ENCODE measurements at regions not wholly inside any gene's neighbourhood (a gene's known extent, or its start where the extent isn't known, plus 50 kb on each side); places are given as distances from the start of the nearest gene placed in this dataset.
A peak's percentile ranks its signal among the peaks of the same experiment; 100 is the strongest.

DNA sequence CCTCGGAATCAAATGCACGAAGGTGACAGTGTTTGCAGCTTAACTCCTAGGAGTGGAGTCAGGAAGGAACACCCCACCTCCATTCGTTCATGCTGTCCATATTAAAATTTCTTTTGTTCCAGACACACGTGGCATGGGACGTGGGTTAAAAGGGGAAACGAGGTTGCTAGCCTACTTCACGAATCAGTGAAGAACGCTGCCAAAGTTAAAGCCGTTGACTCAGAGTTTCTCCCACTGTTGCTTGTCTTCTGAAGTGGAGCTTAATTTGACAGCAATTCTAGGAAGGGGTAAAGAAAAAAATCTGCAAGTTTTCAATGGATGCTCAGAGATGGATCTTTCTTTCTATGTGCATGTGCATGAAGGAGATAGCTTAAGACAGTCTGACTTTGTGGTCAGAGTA is 499.1 kb downstream of the CD83 start:
- no peak for DNase-seq

DNA sequence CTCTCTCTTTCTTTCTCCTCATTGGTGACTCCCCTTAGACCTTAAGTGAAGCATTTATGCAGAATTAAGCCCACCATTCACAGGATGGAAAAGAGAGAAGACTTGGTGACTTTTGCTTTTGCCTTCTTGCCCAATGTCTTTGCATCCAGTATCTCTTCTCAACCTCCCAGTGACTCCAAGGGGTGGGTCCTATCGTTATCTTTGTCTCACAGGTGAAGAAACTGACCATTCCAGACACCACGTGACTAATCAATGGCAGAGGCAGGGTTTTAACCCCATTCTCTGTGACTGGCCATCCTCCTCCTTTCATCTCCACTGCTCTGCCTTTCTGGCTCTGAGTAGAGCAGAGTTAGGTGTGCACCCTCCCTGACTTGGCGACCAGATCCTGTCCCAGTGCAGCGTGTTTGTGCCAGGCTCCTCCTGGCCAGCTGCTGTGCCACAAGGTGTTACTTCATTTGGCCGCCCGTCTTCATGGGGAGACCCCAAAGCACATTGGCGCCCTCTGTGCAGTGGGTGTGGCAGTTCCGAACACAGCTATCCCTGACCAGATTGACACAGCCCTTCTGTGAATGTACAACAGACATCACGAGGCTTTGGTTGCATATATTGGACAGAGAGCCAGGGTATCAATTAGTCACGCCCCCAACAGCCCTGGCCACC is 501.3 kb downstream of the CD83 start:
- DNase-seq: no peak

- DNase-seq: no peak
Measured at GRCh38 chr6:14619419-14619781, 501.8 kb downstream of the CD83 start.

DNA sequence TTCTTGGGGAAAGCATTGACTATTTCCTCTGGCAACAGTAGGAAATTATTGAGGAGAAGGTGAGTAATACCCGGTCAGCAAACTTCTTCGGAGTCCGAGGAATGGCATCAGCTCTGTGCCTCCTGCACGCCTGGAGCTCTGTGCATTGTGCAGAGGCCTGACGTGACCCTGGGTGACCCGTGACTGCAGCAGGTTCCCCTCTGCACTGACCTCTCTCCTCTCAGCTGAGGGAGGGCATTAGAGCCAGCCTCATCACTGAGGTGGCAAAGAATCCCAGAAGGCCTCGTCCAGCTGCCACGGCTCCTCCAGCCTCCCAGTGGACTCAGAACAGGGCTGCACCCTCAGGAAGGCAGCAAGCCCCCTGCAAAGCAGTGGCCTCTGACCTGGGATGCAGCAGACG is 502.9 kb downstream of the CD83 start:
- DNase-seq: no peak

GRCh38 chr6:14621518-14621917 is 503.9 kb downstream of the CD83 start:
- no peak for DNase-seq

GRCh38 chr6:14622085-14622484 is 504.5 kb downstream of the CD83 start:
- no peak for DNase-seq

GRCh38 chr6:14622909-14623505 is 505.4 kb downstream of the CD83 start:
- DNase-seq: no peak

GRCh38 chr6:14625173-14625895 is 507.8 kb downstream of the CD83 start:
- no peak for DNase-seq

DNA sequence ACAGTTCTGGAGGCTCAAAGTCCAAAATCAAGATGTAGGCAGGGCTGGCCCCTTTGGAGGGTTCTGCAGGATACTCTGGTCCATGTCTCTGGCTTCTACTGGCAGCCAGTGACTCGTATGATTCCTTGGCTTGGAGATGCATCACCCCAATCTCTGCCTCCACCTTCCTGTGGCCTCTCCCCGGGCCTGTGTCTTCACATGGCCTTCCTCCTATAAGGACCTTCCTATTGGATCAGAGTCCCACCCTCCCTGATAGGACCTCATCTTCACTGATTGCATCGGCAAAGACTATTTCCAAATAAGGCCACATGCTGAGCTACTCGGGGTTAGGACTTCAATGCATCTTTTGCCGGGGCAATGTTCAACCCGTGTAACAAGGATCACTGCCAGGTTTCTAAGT is 509.0 kb downstream of the CD83 start:
- DNase-seq: peak; percentile 16

DNA sequence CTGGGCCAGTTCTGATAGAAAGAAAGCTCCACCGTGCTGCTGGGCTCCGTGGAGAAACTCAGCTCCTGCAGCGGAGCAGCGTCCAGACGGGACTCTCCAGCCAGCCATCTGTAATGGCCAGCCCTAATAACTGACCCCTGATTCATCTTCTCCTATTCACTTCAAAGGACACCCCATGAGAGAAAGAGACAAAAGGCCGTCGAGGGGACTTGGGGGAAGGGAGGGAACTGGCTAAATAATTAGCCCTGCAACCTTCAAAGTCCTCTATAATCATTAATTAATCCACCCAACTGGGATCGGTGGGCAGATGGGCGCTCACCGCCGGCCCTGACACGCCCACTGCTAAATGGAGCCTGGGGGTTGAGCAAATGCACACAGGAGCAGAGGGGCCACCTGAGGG is 512.4 kb downstream of the CD83 start:
- DNase-seq: no peak

DNA sequence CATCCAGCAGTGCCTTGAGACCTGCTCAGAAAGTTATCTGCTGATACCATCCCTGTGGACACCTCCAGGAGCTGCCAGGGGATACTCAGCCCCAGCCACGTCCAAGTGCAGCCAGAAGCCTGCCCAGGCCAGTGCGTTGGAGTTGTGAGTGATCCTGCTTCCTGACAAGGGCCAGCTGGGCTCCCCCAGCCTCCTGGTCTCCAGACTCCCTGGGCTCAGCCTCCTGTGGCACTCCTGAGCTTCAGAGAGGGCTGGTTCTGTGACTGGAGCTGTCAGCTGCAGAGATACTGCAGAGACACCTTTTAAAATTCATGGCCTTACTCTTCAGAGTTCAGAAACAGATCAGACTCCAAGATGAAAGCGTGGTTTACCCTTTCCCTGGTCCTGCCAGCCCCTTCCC is 515.9 kb downstream of the CD83 start:
- DNase-seq: no peak

GRCh38 chr6:14634072-14634471 is 516.5 kb downstream of the CD83 start:
- no peak for DNase-seq

DNA sequence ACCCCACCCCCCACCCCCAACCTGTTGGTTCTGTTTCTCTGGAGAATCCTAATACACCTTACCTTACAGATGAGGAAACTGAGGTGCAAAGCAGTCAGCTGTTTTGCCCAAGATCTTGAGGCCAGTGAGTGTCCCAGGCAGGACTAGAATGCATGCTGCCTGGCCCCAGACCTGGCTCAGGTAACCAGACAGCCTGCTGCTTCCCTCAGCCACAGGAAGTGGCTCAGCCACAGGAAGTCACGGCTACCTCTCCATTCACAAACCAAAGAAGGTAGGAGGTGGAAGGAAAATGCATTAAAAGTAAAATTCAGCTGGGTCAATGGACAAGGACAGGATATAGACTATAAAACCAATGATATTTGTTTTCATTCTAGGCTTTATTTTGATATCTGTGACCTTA is 517.6 kb downstream of the CD83 start:
- no peak for DNase-seq

GRCh38 chr6:14635934-14636591 is 518.5 kb downstream of the CD83 start:
- DNase-seq: no peak

GRCh38 chr6:14638435-14638905 is 520.9 kb downstream of the CD83 start:
- DNase-seq: no peak

GRCh38 chr6:14638906-14639761 is 521.6 kb downstream of the CD83 start:
- peak; percentile 34 for DNase-seq

GRCh38 chr6:14639983-14640599 is 522.5 kb downstream of the CD83 start:
- DNase-seq: no peak

DNA sequence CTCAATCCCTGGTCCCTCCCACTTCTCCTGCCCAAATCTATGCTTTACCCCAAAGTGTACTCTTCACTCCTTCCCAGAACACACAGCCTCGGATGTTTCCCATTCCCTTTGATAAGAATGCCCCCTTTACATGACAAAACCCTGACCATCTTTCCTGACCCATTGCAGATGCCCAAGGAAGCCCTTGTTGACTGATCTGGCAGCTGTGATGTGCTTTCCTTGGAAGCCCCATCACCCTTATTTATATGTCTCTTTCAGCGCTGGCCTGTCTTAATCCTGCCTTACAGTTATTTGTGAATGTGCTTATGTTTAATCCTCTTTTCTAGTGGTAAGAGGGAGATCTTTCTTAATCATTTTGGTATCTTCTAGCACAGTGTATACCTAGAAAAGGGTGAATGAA is 523.1 kb downstream of the CD83 start:
- no peak for DNase-seq

DNA sequence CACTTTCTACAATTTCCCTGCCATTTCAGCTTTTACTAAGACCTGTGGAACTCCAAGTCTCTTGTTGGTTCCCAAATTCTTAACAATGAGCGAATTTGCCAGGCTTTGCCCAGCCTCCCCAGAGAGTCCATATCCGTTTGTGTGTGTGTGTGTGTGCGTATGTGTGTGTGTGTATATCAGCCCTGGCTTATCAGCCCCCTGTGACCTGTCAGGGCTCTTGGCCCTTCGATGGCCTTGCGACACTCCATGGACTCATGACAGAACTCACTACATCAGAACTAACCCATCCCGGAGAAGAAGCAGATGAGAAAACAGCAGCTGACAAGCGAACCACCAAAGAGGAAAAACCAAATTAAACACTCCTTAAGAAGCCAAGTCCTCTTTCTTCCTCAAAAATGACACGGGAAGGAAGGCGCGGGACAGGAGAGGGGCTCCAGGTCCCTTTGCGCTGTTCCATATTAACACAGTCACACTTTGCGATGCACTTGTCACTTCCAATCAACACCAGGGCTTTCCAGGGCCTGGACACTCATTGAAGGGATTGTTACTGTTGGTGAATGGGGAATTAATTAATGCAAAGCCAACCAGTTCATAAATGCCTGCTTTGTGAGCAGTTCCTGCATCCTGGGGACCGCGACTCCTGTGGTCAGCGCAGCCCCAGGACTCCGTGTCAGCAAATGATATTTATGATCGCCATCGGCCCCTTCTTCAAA is 524.0 kb downstream of the CD83 start:
- DNase-seq: no peak

- DNase-seq: no peak
Measured at GRCh38 chr6:14642136-14642505, 524.5 kb downstream of the CD83 start.

DNA sequence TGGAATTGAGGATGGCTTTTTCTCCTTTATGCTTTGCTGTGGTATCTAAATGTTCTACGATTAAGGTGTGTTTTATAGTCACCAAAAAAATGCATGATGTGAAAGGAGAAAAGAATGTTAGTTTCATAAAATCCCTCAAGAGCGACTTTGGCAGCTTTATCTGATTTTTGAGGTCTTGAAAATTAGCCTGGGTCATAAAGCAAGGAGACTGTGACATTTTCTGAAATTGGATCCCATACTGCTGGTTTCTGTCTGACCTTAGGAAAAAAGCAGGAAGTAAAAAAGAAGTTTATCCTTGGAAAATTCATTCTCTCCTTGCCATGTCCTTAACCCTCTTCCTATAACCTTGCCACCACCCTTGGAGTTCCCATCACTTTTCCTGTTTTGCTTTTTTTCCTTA is 525.3 kb downstream of the CD83 start:
- DNase-seq: no peak
